Neural progenitor cell (in vitro differentiated cells): ENCODE measurements at regions not wholly inside any gene's neighbourhood (a gene's known extent, or its start where the extent isn't known, plus 50 kb on each side); places are given as distances from the start of the nearest gene placed in this dataset.

ENCODE experiments used
- DNase-seq: peaks from one replicate; pipeline ENCODE4 v3.0.0-alpha.2; 2016; ENCODE audit warnings: low spot score
- H2AFZ ChIP-seq: fragments of 200-600 bp; sonication (generic); replicated peaks from 2 replicates; pipeline ENCODE4 v1.6.1; 2016; ENCODE audit warnings: antibody characterized with exemption
- H3F3A ChIP-seq: fragments of 200-600 bp; sonication (generic); 2 replicates; pipeline ENCODE4 v1.6.1; 2016; ENCODE audit warnings: antibody characterized with exemption, low read depth
- H3K27ac ChIP-seq: fragments of 200-600 bp; sonication (generic); 2 replicates; pipeline ENCODE4 v1.5.1; 2016; ENCODE audit warnings: mild to moderate bottlenecking
- H3K27me3 ChIP-seq: fragments of 200-600 bp; sonication (generic); 2 replicates; pipeline ENCODE4 v1.6.1; 2016; ENCODE audit warnings: mild to moderate bottlenecking, moderate library complexity
- H3K36me3 ChIP-seq: fragments of 200-600 bp; sonication (generic); 2 replicates; pipeline ENCODE4 v1.5.1; 2016
- H3K4me1 ChIP-seq: fragments of 200-600 bp; sonication (generic); 2 replicates; pipeline ENCODE4 v1.6.1; 2016; ENCODE audit warnings: mixed run types
- H3K4me2 ChIP-seq: fragments of 200-600 bp; sonication (generic); 2 replicates; pipeline ENCODE4 v1.6.1; 2016
- H3K4me3 ChIP-seq: fragments of 200-600 bp; sonication (generic); 2 replicates; pipeline ENCODE4 v1.5.1; 2016
- H3K79me2 ChIP-seq: fragments of 200-600 bp; sonication (generic); 2 replicates; pipeline ENCODE4 v1.6.1; 2016; ENCODE audit warnings: low read depth
- H3K9ac ChIP-seq: fragments of 200-600 bp; sonication (generic); 2 replicates; pipeline ENCODE4 v1.6.1; 2016
- H3K9me3 ChIP-seq: fragments of 200-600 bp; sonication (generic); 2 replicates; pipeline ENCODE4 v1.5.1; 2016; ENCODE audit warnings: low read depth
- H4K20me1 ChIP-seq: fragments of 200-600 bp; sonication (generic); 2 replicates; pipeline ENCODE4 v1.6.1; 2016; ENCODE audit warnings: low read depth
- H3K27ac Mint-ChIP-seq: 3 replicates; pipeline ENCODE4 v1.8.0; 2021; ENCODE audit warnings: mixed read lengths
- H3K27me3 Mint-ChIP-seq: 2 replicates; pipeline ENCODE4 v1.8.0; 2022; ENCODE audit warnings: low read depth, mild to moderate bottlenecking, inconsistent platforms, moderate library complexity, mixed read lengths; ENCODE audit not compliant: insufficient read depth
- H3K36me3 Mint-ChIP-seq: 3 replicates; pipeline ENCODE4 v1.8.0; 2021; ENCODE audit warnings: mixed read lengths
- H3K4me1 Mint-ChIP-seq: 3 replicates; pipeline ENCODE4 v1.8.0; 2021; ENCODE audit warnings: mixed read lengths
- H3K4me3 Mint-ChIP-seq: 3 replicates; pipeline ENCODE4 v1.8.0; 2021; ENCODE audit warnings: mild to moderate bottlenecking, moderate library complexity, mixed read lengths
- H3K9me3 Mint-ChIP-seq: 3 replicates; pipeline ENCODE4 v1.8.0; 2020; ENCODE audit warnings: mixed read lengths
- CTCF ChIP-seq: fragments of 200-600 bp; sonication (generic); IDR thresholded peaks from 2 replicates; pipeline ENCODE4 v1.5.1; 2017; ENCODE audit warnings: antibody characterized with exemption, mild to moderate bottlenecking
- EZH2 ChIP-seq: fragments of 200-600 bp; sonication (generic); IDR thresholded peaks from 2 replicates; pipeline ENCODE4 v1.6.1; 2017; ENCODE audit warnings: antibody characterized with exemption, mild to moderate bottlenecking, moderate library complexity
- EZH2phosphoT487 ChIP-seq: fragments of 200-600 bp; sonication (generic); IDR thresholded peaks from 2 replicates; pipeline ENCODE4 v1.6.1; 2017; ENCODE audit warnings: antibody characterized with exemption

- H3K36me3 ChIP-seq, result no peaks in the 10 kb centered on the region
- TF ChIP-seq EZH2phosphoT487 (no peak), EZH2 (no peak), CTCF (no peak)
- H3K9me3 Mint-ChIP-seq, result no peaks in the 10 kb centered on the region
- no peaks in the 10 kb centered on the region for H4K20me1 ChIP-seq
- H2AFZ ChIP-seq, result no peak overlapping the region
- H3K27me3 ChIP-seq, result no peaks in the 10 kb centered on the region
- peaks cover 9% of the 10 kb centered on the region for H3K27me3 Mint-ChIP-seq
- H3K27ac Mint-ChIP-seq, result no peak overlapping the region
- H3K79me2 ChIP-seq, result no peaks in the 10 kb centered on the region
- no peak overlapping the region for H3K9ac ChIP-seq
- H3K27ac ChIP-seq, result no peak overlapping the region
- H3K4me3 ChIP-seq, result no peak overlapping the region
- H3K4me3 Mint-ChIP-seq, result no peak overlapping the region
- peaks cover 3% of the 10 kb centered on the region for H3K4me1 Mint-ChIP-seq
- H3K9me3 ChIP-seq, result no peaks in the 10 kb centered on the region
- H3F3A ChIP-seq, result no peaks in the 10 kb centered on the region
- H3K4me2 ChIP-seq, result no peak overlapping the region
- no peaks in the 10 kb centered on the region for H3K36me3 Mint-ChIP-seq
- no peak for DNase-seq
- no peaks in the 10 kb centered on the region for H3K4me1 ChIP-seq
Measured at GRCh38 chr12:111105294-111105693, 184.9 kb upstream of the MYL2 start.

- Histone ChIP-seq H3K27ac (no peak overlapping the region), H3K9ac (no peak overlapping the region), H3K79me2 (no peaks in the 10 kb centered on the region), H3K36me3 (no peaks in the 10 kb centered on the region), H3K4me1 (no peaks in the 10 kb centered on the region), H2AFZ (no peak overlapping the region), H4K20me1 (no peaks in the 10 kb centered on the region), H3K27me3 (no peaks in the 10 kb centered on the region), H3K4me2 (no peak overlapping the region), H3K9me3 (no peaks in the 10 kb centered on the region), H3K4me3 (no peak overlapping the region), H3F3A (no peaks in the 10 kb centered on the region)
- Mint-ChIP-seq H3K9me3 (no peaks in the 10 kb centered on the region), H3K4me1 (peaks cover 3% of the 10 kb centered on the region), H3K4me3 (no peak overlapping the region), H3K27ac (no peak overlapping the region), H3K36me3 (no peaks in the 10 kb centered on the region), H3K27me3 (peaks cover 6% of the 10 kb centered on the region)
- no peak for DNase-seq
- TF ChIP-seq EZH2phosphoT487 (no peak), CTCF (no peak), EZH2 (no peak)
Measured at GRCh38 chr12:111103583-111103982, 183.2 kb upstream of the MYL2 start.

GRCh38 chr12:111102102-111102739 is 181.8 kb upstream of the MYL2 start:
- H3K4me2 ChIP-seq, result no peak overlapping the region
- TF ChIP-seq EZH2phosphoT487 (no peak), EZH2 (no peak), CTCF (no peak)

More at GRCh38 chr12:111102102-111102739, 181.8 kb upstream of the MYL2 start:
- Histone ChIP-seq H2AFZ (no peak overlapping the region), H3K79me2 (no peaks in the 10 kb centered on the region), H3K36me3 (no peaks in the 10 kb centered on the region), H4K20me1 (no peaks in the 10 kb centered on the region), H3K9me3 (no peaks in the 10 kb centered on the region), H3K27me3 (no peaks in the 10 kb centered on the region), H3K4me1 (no peaks in the 10 kb centered on the region), H3K9ac (no peak overlapping the region), H3K27ac (no peak overlapping the region), H3K4me3 (no peak overlapping the region), H3F3A (no peaks in the 10 kb centered on the region)
- Mint-ChIP-seq H3K36me3 (no peaks in the 10 kb centered on the region), H3K27me3 (peaks cover 6% of the 10 kb centered on the region), H3K4me3 (no peak overlapping the region), H3K9me3 (no peaks in the 10 kb centered on the region), H3K27ac (no peak overlapping the region), H3K4me1 (peaks cover 3% of the 10 kb centered on the region)
- DNase-seq, result no peak
